ENCODE measurements at regions not wholly inside any gene's neighbourhood (a gene's known extent, or its start where the extent isn't known, plus 50 kb on each side); places are given as distances from the start of the nearest gene placed in this dataset.

DNA sequence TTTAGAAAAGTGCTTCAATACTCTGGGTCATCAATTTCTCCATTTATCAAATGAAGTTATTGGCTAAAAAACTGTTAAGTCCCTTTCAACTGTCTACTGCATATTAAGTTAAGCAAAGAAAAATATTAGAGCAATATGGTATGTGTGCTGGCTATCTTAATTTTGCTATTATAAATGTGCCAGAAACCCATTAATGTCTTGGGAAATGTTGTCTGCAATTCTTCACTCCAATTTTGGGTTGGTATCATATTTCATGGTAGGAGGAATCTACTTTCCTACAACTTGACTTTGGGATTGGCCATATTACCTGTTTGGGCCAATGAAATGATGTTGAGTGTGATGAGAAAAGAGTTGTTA is 1063.9 kb downstream of the PLA2G4A start:
- no peak for TF ChIP-seq CTCF (IDR thresholded peaks at IDR 0.05; ENCODE audit: borderline replicate concordance, extremely low read depth, low read length, poor library complexity, severe bottlenecking)
- TF ChIP-seq EZH2 (IDR thresholded peaks at IDR 0.05; ENCODE audit: borderline replicate concordance, low read depth, low read length, severe bottlenecking) = no peak
